Upper lobe of left lung (tissue), 4 donors: ENCODE measurements at regions not wholly inside any gene's neighbourhood (a gene's known extent, or its start where the extent isn't known, plus 50 kb on each side); places are given as distances from the start of the nearest gene placed in this dataset.

Experiments
- EP300 ChIP-seq, 4 donors: sonication (generic); formaldehyde crosslinking; IDR thresholded peaks; one replicate each; pipeline ENCODE4 v1.5.1; 2017; ENCODE audit warnings: antibody characterized with exemption in 4 of 4, control low read depth in 2 of 4
- POLR2A ChIP-seq, 4 donors: fragments of 450-650 bp; IDR thresholded peaks; one replicate each; pipeline ENCODE4 v1.5.1; 2016 to 2017; ENCODE audit warnings: antibody characterized with exemption in 4 of 4, mild to moderate bottlenecking in 2 of 4
- POLR2AphosphoS5 ChIP-seq, 2 donors: sonication (generic); formaldehyde crosslinking; IDR thresholded peaks; one replicate each; pipeline ENCODE4 v1.5.1; 2017; ENCODE audit warnings: antibody characterized with exemption in 2 of 2
- TF ChIP-seq, protein P1 (sequence below), 6 experiments: fragments of 450-650 bp in 4 of 6; fragments of 200-600 bp in 2 of 6; sonication (generic) in 2 of 6; IDR thresholded peaks; one replicate each; pipeline ENCODE4 v1.5.1; 2016 to 2019; ENCODE audit warnings: antibody characterized with exemption in 6 of 6

DNA sequence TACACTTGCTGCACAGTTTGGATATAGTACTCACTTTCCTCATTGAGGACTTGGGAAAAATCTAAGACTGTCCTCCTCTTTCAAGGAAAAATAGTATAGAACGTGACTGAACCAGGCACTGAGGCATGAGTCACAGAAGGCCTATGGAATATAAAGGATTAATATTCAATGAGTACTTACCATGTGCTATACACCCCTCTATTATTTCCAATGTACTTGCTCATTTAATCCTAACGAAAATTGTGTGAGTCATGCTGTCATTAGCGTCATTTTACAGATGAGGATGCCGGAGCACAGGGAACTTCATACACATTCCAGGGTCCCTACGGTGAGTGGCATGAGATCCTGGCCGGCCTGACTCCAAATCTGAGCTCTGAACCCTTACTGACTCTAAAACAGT lies 2136.2 kb upstream of the TENM3 start:
- TF ChIP-seq, protein P1, sequence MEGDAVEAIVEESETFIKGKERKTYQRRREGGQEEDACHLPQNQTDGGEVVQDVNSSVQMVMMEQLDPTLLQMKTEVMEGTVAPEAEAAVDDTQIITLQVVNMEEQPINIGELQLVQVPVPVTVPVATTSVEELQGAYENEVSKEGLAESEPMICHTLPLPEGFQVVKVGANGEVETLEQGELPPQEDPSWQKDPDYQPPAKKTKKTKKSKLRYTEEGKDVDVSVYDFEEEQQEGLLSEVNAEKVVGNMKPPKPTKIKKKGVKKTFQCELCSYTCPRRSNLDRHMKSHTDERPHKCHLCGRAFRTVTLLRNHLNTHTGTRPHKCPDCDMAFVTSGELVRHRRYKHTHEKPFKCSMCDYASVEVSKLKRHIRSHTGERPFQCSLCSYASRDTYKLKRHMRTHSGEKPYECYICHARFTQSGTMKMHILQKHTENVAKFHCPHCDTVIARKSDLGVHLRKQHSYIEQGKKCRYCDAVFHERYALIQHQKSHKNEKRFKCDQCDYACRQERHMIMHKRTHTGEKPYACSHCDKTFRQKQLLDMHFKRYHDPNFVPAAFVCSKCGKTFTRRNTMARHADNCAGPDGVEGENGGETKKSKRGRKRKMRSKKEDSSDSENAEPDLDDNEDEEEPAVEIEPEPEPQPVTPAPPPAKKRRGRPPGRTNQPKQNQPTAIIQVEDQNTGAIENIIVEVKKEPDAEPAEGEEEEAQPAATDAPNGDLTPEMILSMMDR (IDR thresholded peaks at IDR 0.05) = no peak
- TF ChIP-seq POLR2A (IDR thresholded peaks at IDR 0.05) (no peak), EP300 (IDR thresholded peaks at IDR 0.05) (no peak), POLR2AphosphoS5 (IDR thresholded peaks at IDR 0.05) (no peak)
